GM23248 (cell line): ENCODE measurements at regions not wholly inside any gene's neighbourhood (a gene's known extent, or its start where the extent isn't known, plus 50 kb on each side); places are given as distances from the start of the nearest gene placed in this dataset.

Source experiments
- EZH2 ChIP-seq: fragments of 200-600 bp; sonication (generic); IDR thresholded peaks from 2 replicates; pipeline ENCODE4 v1.6.1; 2018; ENCODE audit warnings: antibody characterized with exemption, mild to moderate bottlenecking; ENCODE audit not compliant: insufficient read depth, poor library complexity, severe bottlenecking
- EZH2phosphoT487 ChIP-seq: fragments of 200-600 bp; sonication (generic); IDR thresholded peaks from 2 replicates; pipeline ENCODE4 v1.6.1; 2018; ENCODE audit warnings: antibody characterized with exemption, moderate library complexity, mild to moderate bottlenecking, low read depth; ENCODE audit not compliant: insufficient read depth

DNA sequence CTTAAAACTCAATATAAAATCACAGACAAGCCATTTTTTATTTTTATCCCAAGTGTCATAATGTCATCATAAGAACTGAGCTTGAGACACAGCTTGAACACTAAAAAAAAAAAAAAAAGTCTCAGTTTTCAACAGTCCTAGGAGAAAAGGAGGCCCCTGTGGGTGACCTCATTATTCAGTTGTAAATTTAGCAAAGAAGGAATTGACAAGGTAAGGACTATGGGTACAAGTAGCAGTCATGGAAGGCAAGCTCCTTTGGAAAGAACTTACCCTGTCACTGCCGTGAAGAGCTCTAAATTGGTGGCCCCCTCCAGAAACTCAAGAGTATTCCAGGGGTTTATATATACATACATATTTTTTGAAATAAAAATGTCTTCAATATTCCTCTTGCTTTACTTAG is 864.4 kb upstream of the KCND2 start:
- TF ChIP-seq EZH2: no peak
- TF ChIP-seq EZH2phosphoT487: no peak
